HepG2 (cell line): ENCODE measurements at regions not wholly inside any gene's neighbourhood (a gene's known extent, or its start where the extent isn't known, plus 50 kb on each side); places are given as distances from the start of the nearest gene placed in this dataset.

Experiments
- ATAC-seq: fragments of 200-7000 bp; cut with Tn5 transposase; 3 replicates; pipeline ENCODE4 v1.9.1; 2020; ENCODE audit warnings: mild to moderate bottlenecking, moderate library complexity
- BruUV-seq: library from RNA; stranded (reverse); fragments of 400-500 nt; replicated peaks from 2 replicates; lab custom pipeline; 2021; lab: Mats Ljungman, UMichigan
- CTCF ChIA-PET: fragments of 300-600 bp; formaldehyde crosslinking; extraction: SDS; loops from one replicate; lab custom pipeline; 2021; ENCODE audit warnings: low total read pairs, inconsistent platforms, low intra/inter-chr PET ratio; lab: Yijun Ruan, JAX
- POLR2A ChIA-PET: fragments of 350-600 bp; sonication (Branson Sonifier 250); formaldehyde crosslinking; loops from one replicate; lab custom pipeline; 2020; ENCODE audit warnings: antibody characterized with exemption, inconsistent platforms; lab: Yijun Ruan, JAX
- DNase-seq: peaks from one replicate; pipeline ENCODE4 v3.0.0-alpha.2; 2015; ENCODE audit warnings: low spot score
- FAIRE-seq: peaks from 3 replicates; lab custom pipeline; 2011; peaks lifted over from hg19 to GRCh38; lab: Jason Lieb, UNC
- H2AFZ ChIP-seq: one replicate; pipeline ENCODE4 v1.6.1; 2011; ENCODE audit warnings: low read length, inconsistent platforms
- H3K27ac ChIP-seq: fragments of 300-600 bp; 3 replicates; pipeline ENCODE4 v1.8.0; 2011; ENCODE audit warnings: mixed run types, mild to moderate bottlenecking, mixed read lengths, low read length, inconsistent platforms; ENCODE audit not compliant: insufficient read depth; ENCODE audit errors: extremely low read length
- H3K27me3 ChIP-seq, 2 experiments: fragments of 200-600 bp in 1 of 2; 2 replicates in 1 of 2; 3 replicates in 1 of 2; pipeline versions ENCODE4 v1.6.0 to v1.8.0; 2011; ENCODE audit warnings: low read length in 2 of 2, mild to moderate bottlenecking in 2 of 2, moderate library complexity in 2 of 2, inconsistent platforms in 1 of 2; ENCODE audit not compliant: insufficient read depth in 2 of 2, control insufficient read depth in 1 of 2
- H3K36me3 ChIP-seq, 2 experiments: fragments of 200-600 bp in 1 of 2; replicated peaks in 1 of 2; 2 replicates in 1 of 2; 3 replicates in 1 of 2; pipeline versions ENCODE4 v1.5.1 to v1.8.0; 2011; ENCODE audit warnings: low read length in 2 of 2, inconsistent platforms in 1 of 2; ENCODE audit not compliant: insufficient read depth in 2 of 2, control insufficient read depth in 1 of 2
- H3K4me1 ChIP-seq: 2 replicates; pipeline ENCODE4 v1.5.1; 2012; ENCODE audit warnings: low read length, inconsistent platforms; ENCODE audit not compliant: insufficient read depth
- H3K4me2 ChIP-seq: 2 replicates; pipeline ENCODE4 v1.6.0; 2011; ENCODE audit warnings: low read depth, low read length, inconsistent platforms
- H3K4me3 ChIP-seq, 3 experiments: fragments of 200-600 bp in 1 of 3; sonication (generic), shearing (Covaris generic) in 1 of 3; replicated peaks in 1 of 3; 2 replicates each; pipeline ENCODE4 v1.5.1; 2011 to 2016; ENCODE audit warnings: low read length in 3 of 3, inconsistent platforms in 2 of 3, low read depth in 2 of 3, mild to moderate bottlenecking in 2 of 3, control low read depth in 1 of 3, mixed read lengths in 1 of 3; ENCODE audit not compliant: insufficient read depth in 1 of 3
- H3K79me2 ChIP-seq: one replicate; pipeline ENCODE4 v1.6.1; 2011; ENCODE audit warnings: low read length, inconsistent platforms; ENCODE audit not compliant: insufficient read depth
- H3K9ac ChIP-seq: 2 replicates; pipeline ENCODE4 v1.6.0; 2011; ENCODE audit warnings: mild to moderate bottlenecking, low read depth, low read length, inconsistent platforms; ENCODE audit not compliant: insufficient read depth
- H3K9me3 ChIP-seq: 2 replicates; pipeline ENCODE4 v1.5.1; 2012; ENCODE audit warnings: mild to moderate bottlenecking, low read length
- H4K20me1 ChIP-seq: 2 replicates; pipeline ENCODE4 v1.6.0; 2011; ENCODE audit warnings: inconsistent platforms, mild to moderate bottlenecking, low read length, moderate library complexity; ENCODE audit not compliant: insufficient read depth
- HOXA3 ChIP-seq: sonication (generic); formaldehyde crosslinking; IDR thresholded peaks from 2 replicates; pipeline ENCODE4 v1.5.0; 2020; ENCODE audit warnings: missing genetic modification reagents
- MATR3 ChIP-seq: sonication (generic); formaldehyde crosslinking; IDR thresholded peaks from 2 replicates; pipeline ENCODE4 v1.4.0; 2020; ENCODE audit warnings: missing genetic modification reagents
- MED8 ChIP-seq: sonication (generic); formaldehyde crosslinking; IDR thresholded peaks from 2 replicates; pipeline ENCODE4 v1.8.1; 2023; ENCODE audit warnings: mild to moderate bottlenecking, missing genetic modification reagents; ENCODE audit not compliant: insufficient replicate concordance
- MYC ChIP-seq: sonication (generic); formaldehyde crosslinking; IDR thresholded peaks from 2 replicates; pipeline ENCODE4 v1.9.0; 2021; ENCODE audit warnings: missing genetic modification reagents, borderline replicate concordance
- SPEN ChIP-seq: sonication (generic); formaldehyde crosslinking; IDR thresholded peaks from 2 replicates; pipeline ENCODE4 v1.5.1; 2020; ENCODE audit warnings: low read depth, mild to moderate bottlenecking, missing genetic modification reagents
- TCF12 ChIP-seq, 2 experiments: fragments of 450-650 bp in 1 of 2; sonication (generic) in 1 of 2; formaldehyde crosslinking in 1 of 2; IDR thresholded peaks; 2 replicates each; pipeline versions ENCODE4 v1.6.1 to v1.8.0; 2017 to 2022; ENCODE audit warnings: antibody characterized with exemption in 1 of 2, mild to moderate bottlenecking in 1 of 2, missing genetic modification reagents in 1 of 2, moderate library complexity in 1 of 2
- ZFX ChIP-seq: sonication (generic); formaldehyde crosslinking; IDR thresholded peaks from 2 replicates; pipeline ENCODE4 v1.4.0; 2020; ENCODE audit warnings: mild to moderate bottlenecking, low read depth, missing genetic modification reagents, moderate library complexity
- ZGPAT ChIP-seq: IDR thresholded peaks from 2 replicates; pipeline ENCODE4 v1.6.1; 2016; ENCODE audit warnings: mild to moderate bottlenecking
- ZNF274 ChIP-seq: sonication (generic); formaldehyde crosslinking; IDR thresholded peaks from 2 replicates; pipeline ENCODE4 v1.5.1; 2020; ENCODE audit warnings: mild to moderate bottlenecking, missing genetic modification reagents
- WGBS: methylation state at CpG from one replicate; pipeline ENCODE4 v1.1.6; 2017; ENCODE audit warnings: low lambda C conversion rate; 5-methylcytosine and 5-hydroxymethylcytosine counted together
- in situ Hi-C: cut with HindIII; loops from 2 replicates; pipeline ENCODE4 v1.10.0; 2017; ENCODE audit warnings: low pct_unique_long_range_greater_than_20kb; ENCODE audit not compliant: extremely low pct_ligation_motif_present
- intact Hi-C: fragments of 100-400 bp; cut with micrococcal nuclease; formaldehyde crosslinking; loops from one replicate; pipeline ENCODE4 v1.10.0; 2022; ENCODE audit not compliant: unreplicated experiment
- TF ChIP-seq, protein P1 (sequence below): sonication (generic); formaldehyde crosslinking; IDR thresholded peaks from one replicate; pipeline ENCODE4 v1.5.1; 2020; ENCODE audit warnings: mild to moderate bottlenecking, missing genetic modification reagents; ENCODE audit errors: not compliant biosample characterization
- TF ChIP-seq, protein P2 (sequence below): sonication (generic); formaldehyde crosslinking; IDR thresholded peaks from 2 replicates; pipeline ENCODE4 v1.4.0; 2020; ENCODE audit warnings: missing genetic modification reagents, borderline replicate concordance

DNA sequence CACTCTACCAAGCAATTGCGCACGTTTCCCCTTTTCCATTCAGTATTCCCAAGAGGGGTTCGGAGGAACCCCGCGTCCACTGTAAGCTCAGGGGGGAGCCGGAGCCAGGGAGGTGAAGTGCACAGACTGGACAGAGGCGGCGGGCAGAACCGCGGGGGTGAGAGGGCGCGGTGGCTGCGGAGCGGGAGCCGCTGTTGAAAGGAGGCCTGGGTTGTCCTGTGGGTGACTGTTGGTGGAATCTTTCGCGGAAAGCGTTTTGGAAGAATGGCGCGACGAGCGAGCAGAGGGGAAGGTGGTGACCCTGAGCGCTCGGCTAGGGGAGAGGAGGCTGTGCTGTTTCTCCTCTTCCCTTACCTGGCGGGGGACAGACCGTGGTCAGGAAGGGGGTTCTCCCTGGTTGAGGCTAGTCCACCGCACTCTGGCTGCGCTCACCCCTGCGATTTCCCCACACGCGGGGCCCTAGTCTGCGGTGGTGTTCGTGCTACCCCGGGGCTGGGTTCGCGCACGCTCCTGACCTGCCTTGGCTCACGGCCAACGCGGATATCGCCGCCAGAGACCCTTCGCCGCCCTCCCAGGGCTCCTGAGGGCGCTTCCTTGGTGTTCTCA is 92.8 kb downstream of the PRKAB2 start:
- ChIA-PET POLR2A (no interaction called here), CTCF (no interaction called here)
- H3K4me3 ChIP-seq = no peak overlapping the region
- no peaks in the 10 kb centered on the region for H3K79me2 ChIP-seq
- intact Hi-C loops (no loop called here), in situ Hi-C loops (no loop called here)
- no peak overlapping the region for H3K27ac ChIP-seq
- H3K4me1 ChIP-seq = peaks cover 10% of the 10 kb centered on the region; the same call in 1 of the 2 replicates
- no peaks in the 10 kb centered on the region for H3K9me3 ChIP-seq
- no peak for FAIRE-seq
- H3K9ac ChIP-seq = no peak overlapping the region
- WGBS = 85% methylated on average over 28 of the region's 45 CpGs
- H2AFZ ChIP-seq = no peak overlapping the region
- H3K4me2 ChIP-seq = no peak overlapping the region
- DNase-seq = no peak
- no TSS peak for BruUV-seq
- H3K27me3 ChIP-seq = peaks cover 0 to 30% of the 10 kb centered on the region in 2 experiments; a peak in 2 of 5 replicates
- no peak for ATAC-seq
- no peaks in the 10 kb centered on the region for H4K20me1 ChIP-seq
- no peaks in the 10 kb centered on the region for H3K36me3 ChIP-seq
- TF ChIP-seq HOXA3 (CRISPR knock-in tag) (no peak), MYC (CRISPR knock-in tag) (no peak), MED8 (no peak), MATR3 (no peak), SPEN (CRISPR knock-in tag) (no peak), TCF12 (IDR thresholded peaks at IDR 0.05) (no peak), TCF12 (CRISPR knock-in tag; IDR thresholded peaks at IDR 0.05) (no peak), ZGPAT (CRISPR knock-in tag) (no peak), ZNF274 (CRISPR knock-in tag) (no peak), ZFX (CRISPR knock-in tag) (no peak)
- TF ChIP-seq, protein P1, sequence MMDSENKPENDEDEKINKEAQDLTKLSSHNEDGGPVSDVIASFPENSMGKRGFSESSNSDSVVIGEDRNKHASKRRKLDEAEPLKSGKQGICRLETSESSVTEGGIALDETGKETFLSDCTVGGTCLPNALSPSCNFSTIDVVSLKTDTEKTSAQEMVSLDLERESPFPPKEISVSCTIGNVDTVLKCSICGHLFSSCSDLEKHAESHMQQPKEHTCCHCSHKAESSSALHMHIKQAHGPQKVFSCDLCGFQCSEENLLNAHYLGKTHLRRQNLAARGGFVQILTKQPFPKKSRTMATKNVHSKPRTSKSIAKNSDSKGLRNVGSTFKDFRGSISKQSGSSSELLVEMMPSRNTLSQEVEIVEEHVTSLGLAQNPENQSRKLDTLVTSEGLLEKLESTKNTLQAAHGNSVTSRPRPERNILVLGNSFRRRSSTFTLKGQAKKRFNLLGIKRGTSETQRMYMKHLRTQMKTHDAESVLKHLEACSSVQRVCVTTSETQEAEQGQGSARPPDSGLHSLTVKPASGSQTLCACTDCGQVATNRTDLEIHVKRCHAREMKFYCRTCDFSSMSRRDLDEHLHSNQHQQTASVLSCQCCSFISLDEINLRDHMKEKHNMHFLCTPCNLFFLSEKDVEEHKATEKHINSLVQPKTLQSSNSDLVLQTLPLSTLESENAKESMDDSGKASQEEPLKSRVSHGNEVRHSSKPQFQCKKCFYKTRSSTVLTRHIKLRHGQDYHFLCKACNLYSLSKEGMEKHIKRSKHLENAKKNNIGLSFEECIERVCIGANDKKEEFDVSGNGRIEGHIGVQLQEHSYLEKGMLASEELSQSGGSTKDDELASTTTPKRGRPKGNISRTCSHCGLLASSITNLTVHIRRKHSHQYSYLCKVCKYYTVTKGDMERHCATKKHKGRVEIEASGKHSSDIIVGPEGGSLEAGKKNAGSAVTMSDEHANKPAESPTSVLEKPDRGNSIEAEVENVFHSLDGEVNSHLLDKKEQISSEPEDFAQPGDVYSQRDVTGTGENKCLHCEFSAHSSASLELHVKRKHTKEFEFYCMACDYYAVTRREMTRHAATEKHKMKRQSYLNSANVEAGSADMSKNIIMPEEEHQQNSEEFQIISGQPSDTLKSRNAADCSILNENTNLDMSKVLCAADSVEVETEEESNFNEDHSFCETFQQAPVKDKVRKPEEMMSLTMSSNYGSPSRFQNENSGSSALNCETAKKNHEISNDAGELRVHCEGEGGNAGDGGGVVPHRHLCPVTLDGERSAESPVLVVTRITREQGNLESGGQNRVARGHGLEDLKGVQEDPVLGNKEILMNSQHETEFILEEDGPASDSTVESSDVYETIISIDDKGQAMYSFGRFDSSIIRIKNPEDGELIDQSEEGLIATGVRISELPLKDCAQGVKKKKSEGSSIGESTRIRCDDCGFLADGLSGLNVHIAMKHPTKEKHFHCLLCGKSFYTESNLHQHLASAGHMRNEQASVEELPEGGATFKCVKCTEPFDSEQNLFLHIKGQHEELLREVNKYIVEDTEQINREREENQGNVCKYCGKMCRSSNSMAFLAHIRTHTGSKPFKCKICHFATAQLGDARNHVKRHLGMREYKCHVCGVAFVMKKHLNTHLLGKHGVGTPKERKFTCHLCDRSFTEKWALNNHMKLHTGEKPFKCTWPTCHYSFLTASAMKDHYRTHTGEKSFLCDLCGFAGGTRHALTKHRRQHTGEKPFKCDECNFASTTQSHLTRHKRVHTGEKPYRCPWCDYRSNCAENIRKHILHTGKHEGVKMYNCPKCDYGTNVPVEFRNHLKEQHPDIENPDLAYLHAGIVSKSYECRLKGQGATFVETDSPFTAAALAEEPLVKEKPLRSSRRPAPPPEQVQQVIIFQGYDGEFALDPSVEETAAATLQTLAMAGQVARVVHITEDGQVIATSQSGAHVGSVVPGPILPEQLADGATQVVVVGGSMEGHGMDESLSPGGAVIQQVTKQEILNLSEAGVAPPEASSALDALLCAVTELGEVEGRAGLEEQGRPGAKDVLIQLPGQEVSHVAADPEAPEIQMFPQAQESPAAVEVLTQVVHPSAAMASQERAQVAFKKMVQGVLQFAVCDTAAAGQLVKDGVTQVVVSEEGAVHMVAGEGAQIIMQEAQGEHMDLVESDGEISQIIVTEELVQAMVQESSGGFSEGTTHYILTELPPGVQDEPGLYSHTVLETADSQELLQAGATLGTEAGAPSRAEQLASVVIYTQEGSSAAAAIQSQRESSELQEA (CRISPR knock-in tag) = no peak
- TF ChIP-seq, protein P2, sequence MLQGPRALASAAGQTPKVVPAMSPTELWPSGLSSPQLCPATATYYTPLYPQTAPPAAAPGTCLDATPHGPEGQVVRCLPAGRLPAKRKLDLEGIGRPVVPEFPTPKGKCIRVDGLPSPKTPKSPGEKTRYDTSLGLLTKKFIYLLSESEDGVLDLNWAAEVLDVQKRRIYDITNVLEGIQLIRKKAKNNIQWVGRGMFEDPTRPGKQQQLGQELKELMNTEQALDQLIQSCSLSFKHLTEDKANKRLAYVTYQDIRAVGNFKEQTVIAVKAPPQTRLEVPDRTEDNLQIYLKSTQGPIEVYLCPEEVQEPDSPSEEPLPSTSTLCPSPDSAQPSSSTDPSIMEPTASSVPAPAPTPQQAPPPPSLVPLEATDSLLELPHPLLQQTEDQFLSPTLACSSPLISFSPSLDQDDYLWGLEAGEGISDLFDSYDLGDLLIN = no peak
